ENCODE measurements at regions not wholly inside any gene's neighbourhood (a gene's known extent, or its start where the extent isn't known, plus 50 kb on each side); places are given as distances from the start of the nearest gene placed in this dataset.

- H3K9me3 Mint-ChIP-seq = peaks cover 11% of the 10 kb centered on the region
- no peak overlapping the region for H3K4me3 Mint-ChIP-seq
- no peak overlapping the region for H3K27ac Mint-ChIP-seq
- H3K4me1 Mint-ChIP-seq (ENCODE audit: low read depth) = no peaks in the 10 kb centered on the region
- H3K36me3 Mint-ChIP-seq (ENCODE audit: low read depth) = no peaks in the 10 kb centered on the region
- H3K27me3 Mint-ChIP-seq = no peaks in the 10 kb centered on the region
Measured at GRCh38 chr18:30342675-30343074, 699.9 kb downstream of the DSC3 start.

GRCh38 chr18:30334781-30335180 lies 707.8 kb downstream of the DSC3 start:
- H3K27ac Mint-ChIP-seq = no peak overlapping the region
- no peaks in the 10 kb centered on the region for H3K36me3 Mint-ChIP-seq (ENCODE audit: low read depth)
- H3K4me3 Mint-ChIP-seq = no peak overlapping the region
- no peaks in the 10 kb centered on the region for H3K27me3 Mint-ChIP-seq
- peaks cover 8% of the 10 kb centered on the region for H3K9me3 Mint-ChIP-seq
- no peaks in the 10 kb centered on the region for H3K4me1 Mint-ChIP-seq (ENCODE audit: low read depth)

GRCh38 chr18:30333310-30333709 lies 709.2 kb downstream of the DSC3 start:
- H3K27ac Mint-ChIP-seq = no peak overlapping the region

GRCh38 chr18:30328839-30329238 lies 713.7 kb downstream of the DSC3 start:
- H3K9me3 Mint-ChIP-seq = peaks cover 8% of the 10 kb centered on the region
- H3K4me1 Mint-ChIP-seq (ENCODE audit: low read depth) = no peaks in the 10 kb centered on the region
- no peak overlapping the region for H3K27ac Mint-ChIP-seq
- no peaks in the 10 kb centered on the region for H3K27me3 Mint-ChIP-seq
- no peaks in the 10 kb centered on the region for H3K36me3 Mint-ChIP-seq (ENCODE audit: low read depth)
- H3K4me3 Mint-ChIP-seq = no peak overlapping the region

More at GRCh38 chr18:30333310-30333709, 709.2 kb downstream of the DSC3 start:
- Mint-ChIP-seq H3K36me3 (ENCODE audit: low read depth) (no peaks in the 10 kb centered on the region), H3K9me3 (peaks cover 8% of the 10 kb centered on the region), H3K4me3 (no peak overlapping the region), H3K27me3 (no peaks in the 10 kb centered on the region), H3K4me1 (ENCODE audit: low read depth) (no peaks in the 10 kb centered on the region)

- H3K27ac Mint-ChIP-seq = no peak overlapping the region
- H3K36me3 Mint-ChIP-seq (ENCODE audit: low read depth) = no peaks in the 10 kb centered on the region
- no peaks in the 10 kb centered on the region for H3K27me3 Mint-ChIP-seq
- H3K4me3 Mint-ChIP-seq = no peak overlapping the region
- H3K4me1 Mint-ChIP-seq (ENCODE audit: low read depth) = no peaks in the 10 kb centered on the region
- no peaks in the 10 kb centered on the region for H3K9me3 Mint-ChIP-seq
Measured at GRCh38 chr18:30302181-30302580, 740.4 kb downstream of the DSC3 start.

GRCh38 chr18:30298769-30299168 lies 743.8 kb downstream of the DSC3 start:
- peaks cover 2% of the 10 kb centered on the region for H3K9me3 Mint-ChIP-seq
- H3K36me3 Mint-ChIP-seq (ENCODE audit: low read depth) = no peaks in the 10 kb centered on the region
- no peaks in the 10 kb centered on the region for H3K27me3 Mint-ChIP-seq
- no peak overlapping the region for H3K4me3 Mint-ChIP-seq
- no peak overlapping the region for H3K27ac Mint-ChIP-seq
- H3K4me1 Mint-ChIP-seq (ENCODE audit: low read depth) = no peaks in the 10 kb centered on the region

GRCh38 chr18:30288662-30289414 lies 753.7 kb downstream of the DSC3 start:
- Mint-ChIP-seq H3K9me3 (peaks cover 7% of the 10 kb centered on the region), H3K4me1 (ENCODE audit: low read depth) (no peaks in the 10 kb centered on the region), H3K36me3 (ENCODE audit: low read depth) (no peaks in the 10 kb centered on the region), H3K27me3 (no peaks in the 10 kb centered on the region), H3K27ac (no peak overlapping the region), H3K4me3 (no peak overlapping the region)

GRCh38 chr18:30280861-30281470 lies 761.6 kb downstream of the DSC3 start:
- Mint-ChIP-seq H3K27ac (no peak overlapping the region), H3K4me3 (no peak overlapping the region), H3K9me3 (peaks cover 2% of the 10 kb centered on the region), H3K4me1 (ENCODE audit: low read depth) (no peaks in the 10 kb centered on the region), H3K36me3 (ENCODE audit: low read depth) (no peaks in the 10 kb centered on the region), H3K27me3 (no peaks in the 10 kb centered on the region)

- Mint-ChIP-seq H3K9me3 (peaks cover 2% of the 10 kb centered on the region), H3K27me3 (no peaks in the 10 kb centered on the region), H3K4me1 (ENCODE audit: low read depth) (no peaks in the 10 kb centered on the region), H3K4me3 (no peak overlapping the region), H3K27ac (no peak overlapping the region), H3K36me3 (ENCODE audit: low read depth) (no peaks in the 10 kb centered on the region)
Measured at GRCh38 chr18:30280186-30280585, 762.4 kb downstream of the DSC3 start.

- Mint-ChIP-seq H3K9me3 (peaks cover 2% of the 10 kb centered on the region), H3K4me3 (no peak overlapping the region), H3K27me3 (no peaks in the 10 kb centered on the region), H3K27ac (no peak overlapping the region), H3K36me3 (ENCODE audit: low read depth) (no peaks in the 10 kb centered on the region), H3K4me1 (ENCODE audit: low read depth) (no peaks in the 10 kb centered on the region)
Measured at GRCh38 chr18:30277676-30278075, 764.9 kb downstream of the DSC3 start.

GRCh38 chr18:30271716-30272115 lies 770.8 kb downstream of the DSC3 start:
- no peaks in the 10 kb centered on the region for H3K27me3 Mint-ChIP-seq
- no peak overlapping the region for H3K27ac Mint-ChIP-seq
- no peaks in the 10 kb centered on the region for H3K36me3 Mint-ChIP-seq (ENCODE audit: low read depth)
- no peaks in the 10 kb centered on the region for H3K4me1 Mint-ChIP-seq (ENCODE audit: low read depth)
- H3K4me3 Mint-ChIP-seq = no peak overlapping the region
- H3K9me3 Mint-ChIP-seq = no peaks in the 10 kb centered on the region

- no peak overlapping the region for H3K27ac Mint-ChIP-seq
- no peaks in the 10 kb centered on the region for H3K9me3 Mint-ChIP-seq
- no peak overlapping the region for H3K4me3 Mint-ChIP-seq
- H3K36me3 Mint-ChIP-seq (ENCODE audit: low read depth) = no peaks in the 10 kb centered on the region
- H3K4me1 Mint-ChIP-seq (ENCODE audit: low read depth) = no peaks in the 10 kb centered on the region
- H3K27me3 Mint-ChIP-seq = no peaks in the 10 kb centered on the region
Measured at GRCh38 chr18:30265190-30265589, 777.4 kb downstream of the DSC3 start.

- H3K9me3 Mint-ChIP-seq = peaks cover 15% of the 10 kb centered on the region
- H3K36me3 Mint-ChIP-seq (ENCODE audit: low read depth) = no peaks in the 10 kb centered on the region
- H3K27me3 Mint-ChIP-seq = no peaks in the 10 kb centered on the region
- H3K4me3 Mint-ChIP-seq = no peak overlapping the region
- no peak overlapping the region for H3K27ac Mint-ChIP-seq
- H3K4me1 Mint-ChIP-seq (ENCODE audit: low read depth) = no peaks in the 10 kb centered on the region
Measured at GRCh38 chr18:30254331-30254730, 788.2 kb downstream of the DSC3 start.

- Mint-ChIP-seq H3K4me1 (ENCODE audit: low read depth) (no peaks in the 10 kb centered on the region), H3K36me3 (ENCODE audit: low read depth) (no peaks in the 10 kb centered on the region), H3K27ac (no peak overlapping the region), H3K4me3 (no peak overlapping the region), H3K27me3 (no peaks in the 10 kb centered on the region), H3K9me3 (peaks cover 16% of the 10 kb centered on the region)
Measured at GRCh38 chr18:30248056-30248455, 794.5 kb downstream of the DSC3 start.

GRCh38 chr18:30245766-30246455 lies 796.6 kb downstream of the DSC3 start:
- H3K9me3 Mint-ChIP-seq = peaks cover 15% of the 10 kb centered on the region
- H3K4me1 Mint-ChIP-seq (ENCODE audit: low read depth) = no peaks in the 10 kb centered on the region
- no peak overlapping the region for H3K4me3 Mint-ChIP-seq
- H3K36me3 Mint-ChIP-seq (ENCODE audit: low read depth) = no peaks in the 10 kb centered on the region
- no peaks in the 10 kb centered on the region for H3K27me3 Mint-ChIP-seq
- no peak overlapping the region for H3K27ac Mint-ChIP-seq
